C4-2B (cell line): ENCODE measurements at regions not wholly inside any gene's neighbourhood (a gene's known extent, or its start where the extent isn't known, plus 50 kb on each side); places are given as distances from the start of the nearest gene placed in this dataset.

Source experiments
- H3K27ac ChIP-seq: fragments of 450-650 bp; 2 replicates; pipeline ENCODE4 v1.5.1; 2017
- ZFX ChIP-seq: fragments of 450-650 bp; IDR thresholded peaks from 2 replicates; pipeline ENCODE4 v1.6.1; 2017
- TF ChIP-seq, protein P1 (sequence below): fragments of 450-650 bp; conservative IDR thresholded peaks from 2 replicates; pipeline ENCODE4 v1.5.1; 2017; ENCODE audit warnings: mild to moderate bottlenecking

DNA sequence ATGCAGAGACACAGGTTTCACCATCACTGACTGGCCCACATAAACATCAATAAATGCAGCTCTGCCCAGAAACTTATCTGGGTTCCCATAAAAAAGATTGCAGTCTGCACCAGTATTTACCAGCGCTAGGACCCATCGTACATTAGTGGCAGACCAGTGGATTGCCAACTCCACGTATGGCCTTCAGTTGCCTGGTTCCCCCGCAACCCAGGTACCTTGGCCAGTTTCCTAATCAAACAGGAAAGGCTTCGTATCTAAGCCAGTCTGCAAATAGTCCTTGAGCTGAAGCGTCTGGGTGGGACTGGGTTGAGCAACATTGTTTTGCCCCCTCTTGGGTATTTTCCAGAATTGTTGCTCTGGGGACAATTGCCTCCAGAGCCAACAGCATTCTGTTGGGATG is 1639.3 kb downstream of the MRPL39 start:
- H3K27ac ChIP-seq: no peak overlapping the region
- no peak for TF ChIP-seq ZFX
- TF ChIP-seq, protein P1, sequence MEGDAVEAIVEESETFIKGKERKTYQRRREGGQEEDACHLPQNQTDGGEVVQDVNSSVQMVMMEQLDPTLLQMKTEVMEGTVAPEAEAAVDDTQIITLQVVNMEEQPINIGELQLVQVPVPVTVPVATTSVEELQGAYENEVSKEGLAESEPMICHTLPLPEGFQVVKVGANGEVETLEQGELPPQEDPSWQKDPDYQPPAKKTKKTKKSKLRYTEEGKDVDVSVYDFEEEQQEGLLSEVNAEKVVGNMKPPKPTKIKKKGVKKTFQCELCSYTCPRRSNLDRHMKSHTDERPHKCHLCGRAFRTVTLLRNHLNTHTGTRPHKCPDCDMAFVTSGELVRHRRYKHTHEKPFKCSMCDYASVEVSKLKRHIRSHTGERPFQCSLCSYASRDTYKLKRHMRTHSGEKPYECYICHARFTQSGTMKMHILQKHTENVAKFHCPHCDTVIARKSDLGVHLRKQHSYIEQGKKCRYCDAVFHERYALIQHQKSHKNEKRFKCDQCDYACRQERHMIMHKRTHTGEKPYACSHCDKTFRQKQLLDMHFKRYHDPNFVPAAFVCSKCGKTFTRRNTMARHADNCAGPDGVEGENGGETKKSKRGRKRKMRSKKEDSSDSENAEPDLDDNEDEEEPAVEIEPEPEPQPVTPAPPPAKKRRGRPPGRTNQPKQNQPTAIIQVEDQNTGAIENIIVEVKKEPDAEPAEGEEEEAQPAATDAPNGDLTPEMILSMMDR: no peak

DNA sequence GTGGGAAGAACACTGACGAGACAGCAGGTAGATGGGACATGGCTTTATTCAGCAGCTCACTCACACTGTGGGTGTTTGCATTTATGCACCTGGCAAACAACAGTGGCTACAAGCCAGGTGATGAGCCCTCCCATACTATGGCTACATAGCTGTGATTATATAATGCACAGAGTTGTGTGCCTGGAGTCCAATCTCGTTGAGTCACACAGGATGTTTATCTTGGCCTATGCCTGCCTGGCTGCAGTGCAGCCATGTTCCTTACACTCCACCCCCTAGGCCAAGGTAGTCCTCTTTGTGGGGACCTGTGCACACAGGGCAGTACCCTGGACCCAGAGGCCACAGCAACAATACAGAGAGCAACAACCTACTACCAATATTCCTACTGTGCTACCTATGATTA is 1643.8 kb downstream of the MRPL39 start:
- H3K27ac ChIP-seq: no peak overlapping the region
- TF ChIP-seq, protein P1: no peak
- TF ChIP-seq ZFX: no peak

DNA sequence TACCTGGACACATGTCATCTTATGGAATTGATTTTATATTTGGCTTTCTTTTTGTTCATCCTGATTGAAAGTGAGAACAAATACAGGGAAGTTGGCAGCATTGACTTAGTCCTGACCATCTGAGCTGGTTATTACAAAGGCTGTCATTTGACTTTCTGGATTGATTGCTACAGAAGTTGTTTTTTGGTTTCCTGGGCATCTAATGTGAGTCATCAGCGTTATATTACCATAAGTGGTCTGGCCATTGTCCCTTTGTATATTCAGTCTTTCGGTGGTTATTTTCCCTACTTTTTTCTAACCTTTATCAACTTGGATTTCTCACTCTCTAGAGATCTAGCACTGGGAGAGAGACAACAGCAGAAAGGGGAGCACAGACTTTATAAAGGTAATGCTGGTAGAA is 1646.5 kb downstream of the MRPL39 start:
- no peak for TF ChIP-seq ZFX
- TF ChIP-seq, protein P1: no peak
- no peak overlapping the region for H3K27ac ChIP-seq

DNA sequence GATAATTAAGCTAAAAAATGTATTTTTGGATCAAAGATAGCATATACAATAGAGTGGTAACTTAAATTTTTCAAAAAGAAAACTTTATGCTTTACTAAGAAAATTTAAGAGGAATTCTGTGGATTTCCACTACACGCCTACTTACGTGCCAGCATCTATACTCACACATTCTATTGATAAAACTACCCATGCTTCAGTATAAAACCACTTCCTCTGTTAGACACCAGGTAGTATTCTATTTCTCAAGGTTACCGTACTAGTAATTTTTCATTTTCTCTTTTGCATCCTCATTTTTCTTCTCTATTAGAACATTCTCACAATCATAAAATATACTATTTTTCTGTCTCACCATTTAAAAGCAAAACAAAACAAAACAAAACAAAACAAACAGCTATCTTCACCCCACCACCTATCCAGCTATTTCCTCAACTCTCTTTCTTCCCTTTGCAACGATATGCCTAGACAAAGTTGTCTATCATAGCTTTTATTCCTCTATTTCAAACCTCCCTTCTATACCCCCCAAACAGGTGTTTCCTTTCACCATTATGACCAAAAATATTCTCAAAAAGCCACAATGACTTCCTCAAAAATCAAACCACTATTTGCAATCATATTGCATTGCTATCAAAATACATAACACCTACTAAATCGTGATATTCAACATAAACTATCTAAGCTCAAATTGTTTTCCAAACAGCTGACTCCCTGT is 1652.0 kb downstream of the MRPL39 start:
- H3K27ac ChIP-seq: no peak overlapping the region
- TF ChIP-seq, protein P1: no peak
- no peak for TF ChIP-seq ZFX

DNA sequence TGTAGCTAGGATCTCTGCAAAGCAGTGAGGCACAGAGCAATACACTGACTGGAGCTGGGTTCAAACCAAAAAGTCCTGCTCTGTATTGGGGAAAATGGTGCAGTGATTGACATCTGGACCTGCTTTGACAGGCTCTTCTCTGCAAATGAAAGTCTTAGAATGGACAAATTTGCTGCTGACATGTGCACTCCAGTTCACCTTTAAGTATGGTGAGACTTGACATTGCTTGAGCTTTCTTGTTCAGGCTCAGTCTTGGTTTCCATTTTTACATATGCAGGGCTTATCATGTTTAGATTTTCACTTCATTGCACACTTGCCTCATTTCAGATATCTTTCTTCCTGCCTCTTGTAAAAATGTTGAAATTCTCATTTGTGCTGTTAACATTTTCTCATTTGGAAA is 1655.0 kb downstream of the MRPL39 start:
- no peak for TF ChIP-seq ZFX
- TF ChIP-seq, protein P1: no peak
- no peak overlapping the region for H3K27ac ChIP-seq

DNA sequence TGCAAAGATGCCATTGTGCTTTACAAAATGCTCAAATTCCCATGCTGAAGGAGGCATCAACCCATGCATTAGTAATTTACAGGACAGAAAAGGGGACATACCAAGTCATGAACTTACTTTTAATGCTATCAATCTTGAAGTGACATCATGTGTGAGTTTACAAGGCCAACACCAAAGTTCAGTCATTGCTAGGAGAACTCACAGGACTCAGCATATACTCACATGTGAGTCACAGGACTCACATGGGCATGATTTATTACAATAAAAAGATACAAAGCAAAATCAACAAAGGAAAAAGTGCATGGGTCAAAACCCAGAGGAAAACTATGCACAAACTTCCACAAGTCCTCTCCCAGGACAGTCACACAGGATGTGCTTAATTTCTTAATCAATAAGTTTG is 1656.0 kb downstream of the MRPL39 start:
- no peak overlapping the region for H3K27ac ChIP-seq
- no peak for TF ChIP-seq ZFX
- TF ChIP-seq, protein P1: no peak

DNA sequence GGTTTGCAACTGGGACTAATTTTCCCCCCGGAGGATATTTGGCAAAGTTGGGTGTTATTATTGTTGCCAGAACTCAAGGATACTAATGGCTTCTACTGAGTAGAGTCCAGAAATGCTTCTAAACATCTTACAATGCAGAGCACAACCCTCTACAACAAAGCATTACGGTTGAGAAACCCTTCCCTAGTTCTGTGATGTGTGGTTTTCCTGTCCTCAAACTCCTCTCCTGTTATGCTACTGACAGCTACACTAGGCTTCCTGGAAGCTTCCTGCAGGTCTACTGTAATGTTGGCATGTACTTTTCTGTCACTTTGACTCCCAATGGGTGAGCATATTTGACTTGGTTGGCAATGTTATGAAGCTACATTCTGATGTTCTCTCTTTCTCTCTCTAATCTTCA is 1656.9 kb downstream of the MRPL39 start:
- no peak overlapping the region for H3K27ac ChIP-seq
- TF ChIP-seq ZFX: no peak
- TF ChIP-seq, protein P1: no peak
